Suprapubic skin (tissue), 4 donors: ENCODE measurements at regions not wholly inside any gene's neighbourhood (a gene's known extent, or its start where the extent isn't known, plus 50 kb on each side); places are given as distances from the start of the nearest gene placed in this dataset.

Source experiments
- DNase-seq, 2 donors: peaks; one replicate each; pipeline ENCODE4 v3.0.0-alpha.2; 2019; ENCODE audit warnings: low spot score in 2 of 2
- H3K27ac ChIP-seq: fragments of 200-600 bp; sonication (generic); one replicate; pipeline ENCODE4 v1.5.1; 2019
- H3K27me3 ChIP-seq: fragments of 200-600 bp; sonication (generic); one replicate; pipeline ENCODE4 v1.5.1; 2019
- H3K36me3 ChIP-seq: fragments of 200-600 bp; sonication (generic); one replicate; pipeline ENCODE4 v1.5.1; 2019
- H3K4me1 ChIP-seq: fragments of 200-600 bp; sonication (generic); one replicate; pipeline ENCODE4 v1.5.1; 2019
- H3K4me3 ChIP-seq: fragments of 200-600 bp; sonication (generic); one replicate; pipeline ENCODE4 v1.5.1; 2019; ENCODE audit warnings: mild to moderate bottlenecking
- H3K9me3 ChIP-seq: fragments of 200-600 bp; sonication (generic); one replicate; pipeline ENCODE4 v1.5.1; 2019
- EP300 ChIP-seq: sonication (generic); formaldehyde crosslinking; IDR thresholded peaks from one replicate; pipeline ENCODE4 v1.6.1; 2017; ENCODE audit warnings: antibody characterized with exemption
- POLR2A ChIP-seq, 2 donors: fragments of 450-650 bp; IDR thresholded peaks; one replicate each; pipeline ENCODE4 v1.6.1; 2017; ENCODE audit warnings: antibody characterized with exemption in 2 of 2, mild to moderate bottlenecking in 2 of 2, moderate library complexity in 2 of 2
- POLR2AphosphoS5 ChIP-seq, 3 donors: sonication (generic); formaldehyde crosslinking; IDR thresholded peaks; one replicate each; pipeline ENCODE4 v1.6.1; 2017; ENCODE audit warnings: antibody characterized with exemption in 3 of 3
- WGBS: methylation state at CpG from one replicate; pipeline ENCODE4 v1.1.5; 2018; 5-methylcytosine and 5-hydroxymethylcytosine counted together
- TF ChIP-seq, protein P1 (sequence below), 2 donors: fragments of 200-600 bp in 1 of 2; fragments of 450-650 bp in 1 of 2; sonication (generic) in 1 of 2; IDR thresholded peaks; one replicate each; pipeline ENCODE4 v1.5.1; 2016 to 2019; ENCODE audit warnings: antibody characterized with exemption in 2 of 2, mild to moderate bottlenecking in 1 of 2, moderate library complexity in 1 of 2

DNA sequence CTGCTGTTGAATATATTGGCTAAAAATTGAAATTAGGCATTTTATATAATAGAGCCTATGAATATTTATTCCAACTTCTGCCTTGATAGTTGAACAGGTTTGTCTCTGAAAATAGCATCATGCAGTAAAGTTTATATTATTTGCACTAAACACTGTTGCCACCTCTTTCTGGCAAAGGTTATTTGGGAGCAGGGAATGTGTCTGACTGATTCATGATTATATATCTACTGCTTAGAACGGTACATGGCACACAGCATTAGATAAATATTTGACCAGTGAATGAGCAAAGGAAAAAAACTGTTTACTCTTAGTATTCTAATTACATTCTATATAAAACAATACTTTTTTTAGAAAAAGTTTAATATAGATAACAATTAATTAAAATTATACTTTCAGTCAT, 123.1 kb upstream of the MGAT4C start:
- TF ChIP-seq POLR2A (IDR thresholded peaks at IDR 0.05) (no peak), POLR2AphosphoS5 (IDR thresholded peaks at IDR 0.05) (no peak), EP300 (no peak)
- TF ChIP-seq, protein P1, sequence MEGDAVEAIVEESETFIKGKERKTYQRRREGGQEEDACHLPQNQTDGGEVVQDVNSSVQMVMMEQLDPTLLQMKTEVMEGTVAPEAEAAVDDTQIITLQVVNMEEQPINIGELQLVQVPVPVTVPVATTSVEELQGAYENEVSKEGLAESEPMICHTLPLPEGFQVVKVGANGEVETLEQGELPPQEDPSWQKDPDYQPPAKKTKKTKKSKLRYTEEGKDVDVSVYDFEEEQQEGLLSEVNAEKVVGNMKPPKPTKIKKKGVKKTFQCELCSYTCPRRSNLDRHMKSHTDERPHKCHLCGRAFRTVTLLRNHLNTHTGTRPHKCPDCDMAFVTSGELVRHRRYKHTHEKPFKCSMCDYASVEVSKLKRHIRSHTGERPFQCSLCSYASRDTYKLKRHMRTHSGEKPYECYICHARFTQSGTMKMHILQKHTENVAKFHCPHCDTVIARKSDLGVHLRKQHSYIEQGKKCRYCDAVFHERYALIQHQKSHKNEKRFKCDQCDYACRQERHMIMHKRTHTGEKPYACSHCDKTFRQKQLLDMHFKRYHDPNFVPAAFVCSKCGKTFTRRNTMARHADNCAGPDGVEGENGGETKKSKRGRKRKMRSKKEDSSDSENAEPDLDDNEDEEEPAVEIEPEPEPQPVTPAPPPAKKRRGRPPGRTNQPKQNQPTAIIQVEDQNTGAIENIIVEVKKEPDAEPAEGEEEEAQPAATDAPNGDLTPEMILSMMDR (IDR thresholded peaks at IDR 0.05) = no peak
- Histone ChIP-seq H3K27me3 (no peaks in the 10 kb centered on the region), H3K4me1 (no peaks in the 10 kb centered on the region), H3K9me3 (no peaks in the 10 kb centered on the region), H3K4me3 (no peak overlapping the region), H3K27ac (no peak overlapping the region), H3K36me3 (no peaks in the 10 kb centered on the region)
- DNase-seq = no peak
- 60% methylated on average over 1 of the region's 1 CpG for WGBS

DNA sequence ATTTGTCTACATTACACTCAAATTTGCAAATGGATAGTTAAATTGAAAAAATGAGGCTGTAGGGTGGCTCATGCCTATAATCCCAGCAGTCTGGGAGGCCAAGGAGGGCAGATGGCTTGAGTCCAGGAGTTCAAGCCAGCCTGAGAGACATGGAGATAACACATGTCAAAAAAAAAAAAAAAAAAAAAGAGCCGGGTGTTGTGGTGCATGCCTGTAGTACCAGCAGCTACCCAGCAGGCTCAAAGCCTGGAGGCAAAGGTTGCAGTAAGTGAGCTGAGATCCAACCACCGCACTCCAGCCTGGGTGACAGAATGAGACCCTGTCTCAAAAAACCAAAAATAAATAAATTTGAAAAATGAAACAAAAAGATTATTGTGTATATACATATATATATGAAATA, 119.9 kb upstream of the MGAT4C start:
- Histone ChIP-seq H3K36me3 (no peaks in the 10 kb centered on the region), H3K27ac (no peak overlapping the region), H3K27me3 (no peaks in the 10 kb centered on the region), H3K4me1 (no peaks in the 10 kb centered on the region), H3K9me3 (no peaks in the 10 kb centered on the region), H3K4me3 (no peak overlapping the region)
- 46% methylated on average over 2 of the region's 2 CpGs for WGBS
- TF ChIP-seq EP300 = no peak
- TF ChIP-seq POLR2A (IDR thresholded peaks at IDR 0.05) = no peak
- TF ChIP-seq, protein P1 (IDR thresholded peaks at IDR 0.05) = no peak
- TF ChIP-seq POLR2AphosphoS5 (IDR thresholded peaks at IDR 0.05) = no peak
- no peak for DNase-seq

DNA sequence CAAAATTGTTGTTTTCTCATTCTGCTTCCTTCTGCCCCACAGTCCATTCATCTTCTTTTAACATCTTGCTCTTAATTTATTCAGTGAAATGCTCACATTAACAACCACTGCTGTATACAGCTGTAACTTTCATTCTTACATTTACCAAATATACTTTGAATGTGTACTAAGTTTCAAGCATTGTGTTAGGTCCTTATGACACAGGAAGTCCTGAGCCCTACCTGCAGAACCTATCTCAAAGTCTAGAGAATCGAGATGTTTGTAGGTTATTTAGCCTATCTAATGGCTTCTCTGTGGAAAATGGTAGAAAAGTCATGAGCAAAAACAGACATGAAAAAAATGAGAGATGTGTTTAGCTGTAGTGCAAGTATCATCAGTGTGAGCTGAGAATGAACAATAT, 117.6 kb upstream of the MGAT4C start:
- Histone ChIP-seq H3K36me3 (no peaks in the 10 kb centered on the region), H3K27me3 (no peaks in the 10 kb centered on the region), H3K4me3 (no peak overlapping the region), H3K4me1 (no peaks in the 10 kb centered on the region), H3K27ac (no peak overlapping the region), H3K9me3 (no peaks in the 10 kb centered on the region)
- 76% methylated on average over 1 of the region's 1 CpG for WGBS
- no peak for TF ChIP-seq POLR2A (IDR thresholded peaks at IDR 0.05)
- no peak for TF ChIP-seq EP300
- no peak for TF ChIP-seq POLR2AphosphoS5 (IDR thresholded peaks at IDR 0.05)
- TF ChIP-seq, protein P1 (IDR thresholded peaks at IDR 0.05) = no peak
- DNase-seq = no peak

DNA sequence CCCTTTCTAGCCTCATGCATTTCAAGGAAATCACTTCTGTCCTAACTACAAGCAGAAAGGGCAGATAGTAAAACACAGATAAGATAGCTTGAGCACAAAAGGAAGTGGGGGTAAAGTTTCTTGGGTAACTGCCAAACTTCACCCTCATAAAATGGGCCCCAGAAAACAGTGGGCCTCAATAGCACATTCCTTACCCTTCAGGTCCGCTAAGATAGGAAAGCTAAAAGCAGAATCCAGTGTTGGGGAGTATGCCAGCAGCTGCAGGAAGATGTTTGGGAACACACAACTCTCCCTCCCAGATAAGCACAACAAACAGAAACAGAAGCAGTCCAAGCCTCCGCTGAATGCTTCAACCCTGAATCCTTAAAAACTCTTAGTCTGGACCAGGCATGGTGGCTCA, 110.9 kb upstream of the MGAT4C start:
- Histone ChIP-seq H3K27me3 (no peaks in the 10 kb centered on the region), H3K9me3 (no peaks in the 10 kb centered on the region), H3K36me3 (no peaks in the 10 kb centered on the region), H3K4me1 (no peaks in the 10 kb centered on the region), H3K27ac (no peak overlapping the region), H3K4me3 (no peak overlapping the region)
- DNase-seq = no peak
- no peak for TF ChIP-seq EP300
- TF ChIP-seq POLR2AphosphoS5 (IDR thresholded peaks at IDR 0.05) = no peak
- TF ChIP-seq, protein P1 (IDR thresholded peaks at IDR 0.05) = no peak
- no peak for TF ChIP-seq POLR2A (IDR thresholded peaks at IDR 0.05)
- 87% methylated on average over 2 of the region's 2 CpGs for WGBS

DNA sequence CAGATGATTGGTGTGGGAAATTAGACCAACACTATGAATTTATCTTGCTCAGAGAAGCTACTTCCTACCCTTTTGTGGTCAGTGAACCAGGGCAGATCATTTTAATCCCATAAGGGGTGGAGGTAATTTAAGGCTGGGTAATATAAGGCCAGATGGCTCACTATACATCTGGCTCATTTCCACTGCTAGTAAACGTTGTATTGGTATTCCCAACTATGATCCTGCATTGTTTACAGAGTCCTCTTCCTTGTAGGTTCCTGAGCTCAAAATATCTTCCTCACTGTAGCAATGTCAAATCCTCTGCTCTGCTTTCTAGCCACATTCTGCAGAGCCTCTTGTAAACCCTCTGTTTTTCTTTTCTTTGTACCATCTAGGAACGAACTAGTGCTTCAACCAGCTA, 93.0 kb upstream of the MGAT4C start:
- Histone ChIP-seq H3K27ac (no peak overlapping the region), H3K9me3 (no peaks in the 10 kb centered on the region), H3K36me3 (no peaks in the 10 kb centered on the region), H3K4me1 (no peaks in the 10 kb centered on the region), H3K4me3 (no peak overlapping the region), H3K27me3 (no peaks in the 10 kb centered on the region)
- 40% methylated on average over 2 of the region's 2 CpGs for WGBS
- TF ChIP-seq, protein P1 (IDR thresholded peaks at IDR 0.05) = no peak
- TF ChIP-seq EP300 (no peak), POLR2A (IDR thresholded peaks at IDR 0.05) (no peak), POLR2AphosphoS5 (IDR thresholded peaks at IDR 0.05) (no peak)
- DNase-seq = no peak
